BLaER1 treated with 17β-estradiol and CSF1 and Interleukin-3, amounts not matched to agents 10 nM and 100 nM (cell line): ENCODE measurements at regions not wholly inside any gene's neighbourhood (a gene's known extent, or its start where the extent isn't known, plus 50 kb on each side); places are given as distances from the start of the nearest gene placed in this dataset.
A peak's percentile ranks its signal among the peaks of the same experiment; 100 is the strongest.

Experiments
- H3K27ac ChIP-seq, 11 experiments: shearing (Covaris generic); formaldehyde crosslinking; 2 replicates each; pipeline ENCODE4 v1.8.1; 2022
- H3K27me3 ChIP-seq, 11 experiments: shearing (Covaris generic); formaldehyde crosslinking; 2 replicates each; pipeline ENCODE4 v1.8.1; 2022
- H3K36me3 ChIP-seq, 11 experiments: shearing (Covaris generic); formaldehyde crosslinking; 2 replicates each; pipeline ENCODE4 v1.8.1; 2022
- H3K4me1 ChIP-seq, 10 experiments: shearing (Covaris generic); formaldehyde crosslinking; 2 replicates each; pipeline ENCODE4 v1.8.1; 2022
- H3K4me2 ChIP-seq, 11 experiments: shearing (Covaris generic); formaldehyde crosslinking; 2 replicates each; pipeline ENCODE4 v1.8.1; 2022
- H3K4me3 ChIP-seq, 10 experiments: shearing (Covaris generic); formaldehyde crosslinking; 2 replicates each; pipeline ENCODE4 v1.8.1; 2022
- H3K9ac ChIP-seq, 11 experiments: shearing (Covaris generic); formaldehyde crosslinking; 2 replicates each; pipeline ENCODE4 v1.8.1; 2022
- H3K9me3 ChIP-seq, 11 experiments: shearing (Covaris generic); formaldehyde crosslinking; replicated peaks in 1 of 11; 2 replicates each; pipeline ENCODE4 v1.8.1; 2022
- H4K20me1 ChIP-seq, 11 experiments: shearing (Covaris generic); formaldehyde crosslinking; 2 replicates each; pipeline ENCODE4 v1.8.1; 2022
- Cebpa-rat ChIP-seq, 11 experiments: shearing (Covaris generic); IDR thresholded peaks; 2 replicates each; pipeline ENCODE4 v1.8.1; 2022

GRCh38 chr9:82920154-82920553 is 142.8 kb downstream of the RASEF start:
- Histone ChIP-seq H3K4me1 (peaks cover 16 to 39% (median 32%) of the 10 kb centered on the region in 10 experiments), H3K9ac (no peak overlapping the region), H3K27ac (no peak overlapping the region), H3K4me2 (no peak overlapping the region; a peak in 1 of 22 replicates), H3K36me3 (peaks cover 0 to 8% (median 0%) of the 10 kb centered on the region in 11 experiments; a peak in 3 of 22 replicates), H3K4me3 (no peak overlapping the region), H4K20me1 (no peaks in the 10 kb centered on the region), H3K9me3 (peaks cover 27 to 37% (median 29%) of the 10 kb centered on the region in 11 experiments), H3K27me3 (peaks cover 0 to 13% (median 0%) of the 10 kb centered on the region in 11 experiments; a peak in 6 of 22 replicates)
- TF ChIP-seq Cebpa-rat (IDR thresholded peaks at IDR 0.05): no peak

- Histone ChIP-seq H3K9ac (no peak overlapping the region), H3K36me3 (no peaks in the 10 kb centered on the region), H3K9me3 (peaks cover 2 to 12% (median 4%) of the 10 kb centered on the region in 11 experiments; a peak in 18 of 22 replicates), H4K20me1 (no peaks in the 10 kb centered on the region), H3K27me3 (peaks cover 0 to 13% (median 0%) of the 10 kb centered on the region in 11 experiments; a peak in 6 of 22 replicates), H3K4me2 (peak overlapping the region; percentile 52 to 81 (median 72); a peak in 20 of 22 replicates), H3K27ac (no peak overlapping the region), H3K4me3 (peak overlapping the region in 3 of 10 experiments; percentile 7 to 44 (median 22); a peak in 3 of 20 replicates), H3K4me1 (peaks cover 16 to 47% (median 36%) of the 10 kb centered on the region in 10 experiments)
- TF ChIP-seq Cebpa-rat (IDR thresholded peaks at IDR 0.05): no peak
Observed at GRCh38 chr9:82922686-82923085, 140.3 kb downstream of the RASEF start.

- Histone ChIP-seq H3K4me2 (peak overlapping the region; percentile 52 to 81 (median 72)), H3K27ac (peak overlapping the region in 2 of 11 experiments; percentile 11 to 23; a peak in 1 of 22 replicates), H3K27me3 (peaks cover 0 to 13% (median 0%) of the 10 kb centered on the region in 11 experiments; a peak in 6 of 22 replicates), H3K4me1 (peaks cover 16 to 47% (median 36%) of the 10 kb centered on the region in 10 experiments), H4K20me1 (no peaks in the 10 kb centered on the region), H3K9me3 (peaks cover 0 to 6% (median 0%) of the 10 kb centered on the region in 11 experiments; a peak in 4 of 22 replicates), H3K9ac (no peak overlapping the region), H3K36me3 (no peaks in the 10 kb centered on the region), H3K4me3 (peak overlapping the region in 3 of 10 experiments; percentile 14 to 44 (median 22); a peak in 5 of 20 replicates)
- TF ChIP-seq Cebpa-rat (IDR thresholded peaks at IDR 0.05): peak in 1 of 11 experiments; percentile 19; a peak in 1 of 22 replicates
Observed at GRCh38 chr9:82923092-82923911, 139.6 kb downstream of the RASEF start.

GRCh38 chr9:82923912-82924605 is 138.9 kb downstream of the RASEF start:
- Histone ChIP-seq H3K27me3 (peaks cover 0 to 13% (median 0%) of the 10 kb centered on the region in 11 experiments; a peak in 6 of 22 replicates), H3K4me1 (peaks cover 16 to 47% (median 36%) of the 10 kb centered on the region in 10 experiments), H3K27ac (peak overlapping the region in 2 of 11 experiments; percentile 11 to 23; a peak in 2 of 22 replicates), H3K9me3 (peaks cover 0 to 5% (median 0%) of the 10 kb centered on the region in 11 experiments; a peak in 2 of 22 replicates), H3K4me2 (peak overlapping the region; percentile 52 to 81 (median 72); a peak in 21 of 22 replicates), H3K36me3 (no peaks in the 10 kb centered on the region), H3K9ac (peak overlapping the region in 2 of 11 experiments; percentile 4 to 10; a peak in 3 of 22 replicates), H4K20me1 (no peaks in the 10 kb centered on the region), H3K4me3 (peak overlapping the region in 2 of 10 experiments; percentile 12 to 14; a peak in 4 of 20 replicates)
- no peak for TF ChIP-seq Cebpa-rat (IDR thresholded peaks at IDR 0.05)
